Vagina (tissue), 2 donors: ENCODE measurements at regions not wholly inside any gene's neighbourhood (a gene's known extent, or its start where the extent isn't known, plus 50 kb on each side); places are given as distances from the start of the nearest gene placed in this dataset.

Experiments
- POLR2A ChIP-seq, 2 donors: fragments of 450-650 bp; IDR thresholded peaks; one replicate each; pipeline ENCODE4 v1.6.1; 2017; ENCODE audit warnings: antibody characterized with exemption in 2 of 2, mild to moderate bottlenecking in 2 of 2, moderate library complexity in 2 of 2
- POLR2AphosphoS5 ChIP-seq, 2 donors: sonication (generic); formaldehyde crosslinking; IDR thresholded peaks; one replicate each; pipeline ENCODE4 v1.9.0; 2017; ENCODE audit warnings: antibody characterized with exemption in 2 of 2, mild to moderate bottlenecking in 2 of 2, low read depth in 1 of 2; ENCODE audit not compliant: insufficient read depth in 1 of 2
- TF ChIP-seq, protein P1 (sequence below), 3 experiments: fragments of 450-650 bp in 2 of 3; fragments of 200-600 bp in 1 of 3; sonication (generic) in 1 of 3; IDR thresholded peaks; one replicate each; pipeline ENCODE4 v1.5.1; 2017 to 2019; ENCODE audit warnings: antibody characterized with exemption in 3 of 3, mild to moderate bottlenecking in 2 of 3, moderate library complexity in 2 of 3

DNA sequence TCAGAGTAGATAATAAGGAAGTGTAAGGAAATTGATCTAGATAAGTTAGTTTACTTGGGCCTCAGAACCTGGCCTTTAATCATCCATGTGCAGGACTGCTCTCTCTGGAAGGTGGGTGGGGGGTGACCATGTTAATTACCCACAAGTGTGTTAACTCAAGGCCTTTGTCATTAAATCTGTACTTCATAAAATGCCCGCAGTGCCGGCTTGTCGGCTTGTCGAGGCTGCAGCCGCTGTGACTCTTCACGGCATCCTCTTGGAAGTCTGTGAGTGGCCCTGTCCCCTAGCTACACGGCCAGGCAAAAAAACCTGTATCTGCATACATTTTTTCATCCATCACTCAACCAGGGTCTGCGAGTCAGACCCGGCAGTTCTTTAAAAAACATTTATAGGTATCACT is 70.9 kb upstream of the ASCC3 start:
- TF ChIP-seq, protein P1, sequence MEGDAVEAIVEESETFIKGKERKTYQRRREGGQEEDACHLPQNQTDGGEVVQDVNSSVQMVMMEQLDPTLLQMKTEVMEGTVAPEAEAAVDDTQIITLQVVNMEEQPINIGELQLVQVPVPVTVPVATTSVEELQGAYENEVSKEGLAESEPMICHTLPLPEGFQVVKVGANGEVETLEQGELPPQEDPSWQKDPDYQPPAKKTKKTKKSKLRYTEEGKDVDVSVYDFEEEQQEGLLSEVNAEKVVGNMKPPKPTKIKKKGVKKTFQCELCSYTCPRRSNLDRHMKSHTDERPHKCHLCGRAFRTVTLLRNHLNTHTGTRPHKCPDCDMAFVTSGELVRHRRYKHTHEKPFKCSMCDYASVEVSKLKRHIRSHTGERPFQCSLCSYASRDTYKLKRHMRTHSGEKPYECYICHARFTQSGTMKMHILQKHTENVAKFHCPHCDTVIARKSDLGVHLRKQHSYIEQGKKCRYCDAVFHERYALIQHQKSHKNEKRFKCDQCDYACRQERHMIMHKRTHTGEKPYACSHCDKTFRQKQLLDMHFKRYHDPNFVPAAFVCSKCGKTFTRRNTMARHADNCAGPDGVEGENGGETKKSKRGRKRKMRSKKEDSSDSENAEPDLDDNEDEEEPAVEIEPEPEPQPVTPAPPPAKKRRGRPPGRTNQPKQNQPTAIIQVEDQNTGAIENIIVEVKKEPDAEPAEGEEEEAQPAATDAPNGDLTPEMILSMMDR (IDR thresholded peaks at IDR 0.05), result no peak
- TF ChIP-seq POLR2A (IDR thresholded peaks at IDR 0.05) (no peak), POLR2AphosphoS5 (IDR thresholded peaks at IDR 0.05; ENCODE audit: insufficient read depth in 1 of 2, low read depth in 1 of 2) (no peak)
